Transverse colon (tissue), 4 donors: ENCODE measurements at regions not wholly inside any gene's neighbourhood (a gene's known extent, or its start where the extent isn't known, plus 50 kb on each side); places are given as distances from the start of the nearest gene placed in this dataset.

ENCODE experiments used
- CTCF ChIP-seq, 5 experiments: fragments of 200-600 bp in 3 of 5; fragments of 450-650 bp in 2 of 5; sonication (generic) in 3 of 5; IDR thresholded peaks; 1 replicate in 2 of 5; 2 replicates in 3 of 5; pipeline ENCODE4 v1.5.1; 2016 to 2017; ENCODE audit warnings: antibody characterized with exemption in 5 of 5, inconsistent platforms in 3 of 5, mild to moderate bottlenecking in 2 of 5, moderate library complexity in 1 of 5
- EP300 ChIP-seq: sonication (generic); formaldehyde crosslinking; IDR thresholded peaks from one replicate; pipeline ENCODE4 v1.6.1; 2017; ENCODE audit warnings: antibody characterized with exemption, low read depth
- POLR2A ChIP-seq: fragments of 450-650 bp; IDR thresholded peaks from one replicate; pipeline ENCODE4 v1.6.1; 2016; ENCODE audit warnings: antibody characterized with exemption, mild to moderate bottlenecking, moderate library complexity
- POLR2AphosphoS5 ChIP-seq, 3 donors: sonication (generic); formaldehyde crosslinking; IDR thresholded peaks; one replicate each; pipeline ENCODE4 v1.6.1; 2016; ENCODE audit warnings: antibody characterized with exemption in 3 of 3

DNA sequence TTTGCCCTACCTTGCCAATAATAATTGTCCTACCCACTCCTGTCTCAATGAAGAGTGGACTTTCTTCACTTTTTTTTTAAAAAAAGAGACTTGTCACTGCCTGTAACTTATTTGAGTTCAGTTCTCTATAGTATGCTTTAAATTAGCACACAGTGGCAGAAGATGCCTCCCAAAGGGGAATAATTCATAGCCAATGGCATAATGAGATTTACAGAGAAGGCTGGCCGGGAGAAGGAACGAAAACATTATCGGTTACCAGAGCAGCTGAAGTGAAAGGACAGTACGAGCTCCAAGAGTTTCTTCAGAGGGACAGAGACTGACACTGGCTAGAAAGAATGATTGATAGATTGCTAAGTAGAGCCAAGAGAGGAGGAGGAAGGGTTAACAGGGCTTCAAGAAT is 356.3 kb downstream of the EMP1 start:
- no peak for TF ChIP-seq POLR2A
- TF ChIP-seq CTCF (IDR thresholded peaks at IDR 0.05): no peak
- no peak for TF ChIP-seq POLR2AphosphoS5 (IDR thresholded peaks at IDR 0.05)
- TF ChIP-seq EP300: no peak
